ENCODE measurements at regions not wholly inside any gene's neighbourhood (a gene's known extent, or its start where the extent isn't known, plus 50 kb on each side); places are given as distances from the start of the nearest gene placed in this dataset.

GRCh38 chr1:220386494-220387195 is 114.4 kb upstream of the RAB3GAP2 start:
- WGBS (ENCODE audit: insufficient coverage, insufficient replicate concordance, low lambda C conversion rate, missing lambda C conversion rate) = 40% methylated on average over 3 of the region's 3 CpGs
- Histone ChIP-seq H3K36me3 (ENCODE audit: control insufficient read depth in 2 of 2, insufficient read depth in 2 of 2, low read length in 1 of 2) (no peaks in the 10 kb centered on the region), H3K4me1 (ENCODE audit: control insufficient read depth, insufficient read depth, low read length) (no peaks in the 10 kb centered on the region), H3K4me2 (ENCODE audit: control insufficient read depth, insufficient read depth) (no peak overlapping the region), H3K9ac (ENCODE audit: control insufficient read depth, insufficient read depth, low read length) (no peak overlapping the region), H3K4me3 (no peak overlapping the region), H3K9me3 (replicated peaks; ENCODE audit: control insufficient read depth, insufficient read depth, low read length) (no peaks in the 10 kb centered on the region), H2AFZ (ENCODE audit: control insufficient read depth, low read depth, low read length) (no peak overlapping the region), H3K27ac (ENCODE audit: control insufficient read depth, insufficient read depth) (no peak overlapping the region), H3K27me3 (replicated peaks in 1 of 2; ENCODE audit: control insufficient read depth in 2 of 2, insufficient read depth in 2 of 2, low read length in 1 of 2) (no peaks in the 10 kb centered on the region), H3K79me2 (ENCODE audit: control insufficient read depth, insufficient read depth, low read length) (no peaks in the 10 kb centered on the region), H4K20me1 (ENCODE audit: control insufficient read depth, insufficient read depth) (no peaks in the 10 kb centered on the region)
- ATAC-seq (peak; percentile 27; the same call in 1 of the 3 replicates), DNase-seq (ENCODE audit: low read depth, low spot score) (no peak), FAIRE-seq (no peak)
- ChIA-PET CTCF (no interaction called here), SMC1A (ENCODE audit: uncharacterized antibody, unreplicated experiment) (interaction anchor here (1.0 kb wide), 1 partner anchor 19 kb away, joined by 4 read pairs; no protein-coding TSS in a partner anchor), RAD21 (ENCODE audit: unreplicated experiment) (no interaction called here), POLR2A (no interaction called here)
- in situ Hi-C loops (cut with MboI) = no loop called here
- no TSS peak for BruUV-seq (replicated peaks)
- TF ChIP-seq IKZF1 (conservative IDR thresholded peaks at IDR 0.05) = no peak
- no peak for TF ChIP-seq ESRRA (IDR thresholded peaks at IDR 0.05; ENCODE audit: low read length)
- TF ChIP-seq RAD21 (IDR thresholded peaks at IDR 0.05; ENCODE audit: insufficient read depth, low read depth, low read length) = no peak
- TF ChIP-seq EZH2 (IDR thresholded peaks at IDR 0.05; ENCODE audit: borderline replicate concordance, control insufficient read depth, low read depth, low read length) = no peak
- no peak for TF ChIP-seq E2F4 (IDR thresholded peaks at IDR 0.05; ENCODE audit: low read depth, low read length)
- no peak for TF ChIP-seq PRDM15 (CRISPR knock-in tag; IDR thresholded peaks at IDR 0.05)
- no peak for TF ChIP-seq NKRF (conservative IDR thresholded peaks at IDR 0.05)
- no peak for TF ChIP-seq HDGF (IDR thresholded peaks at IDR 0.05)
- TF ChIP-seq ZSCAN29 (IDR thresholded peaks at IDR 0.05) = no peak
- intact Hi-C loops (cut with micrococcal nuclease; ENCODE audit: unreplicated experiment) = no loop called here
